Peyer's patch (tissue), 4 donors: ENCODE measurements at regions not wholly inside any gene's neighbourhood (a gene's known extent, or its start where the extent isn't known, plus 50 kb on each side); places are given as distances from the start of the nearest gene placed in this dataset.

Experiments
- DNase-seq, 3 donors: peaks; one replicate each; pipeline ENCODE4 v3.0.0-alpha.2; 2017 to 2019
- H3K27ac ChIP-seq, 4 donors: fragments of 200-600 bp; sonication (generic); one replicate each; pipeline ENCODE4 v1.5.1; 2016 to 2019
- H3K27me3 ChIP-seq, 2 donors: fragments of 200-600 bp; sonication (generic); one replicate each; pipeline ENCODE4 v1.5.1; 2019
- H3K36me3 ChIP-seq, 3 donors: fragments of 200-600 bp; sonication (generic); one replicate each; pipeline ENCODE4 v1.5.1; 2016 to 2019
- H3K4me1 ChIP-seq, 4 donors: fragments of 200-600 bp; sonication (generic); one replicate each; pipeline ENCODE4 v1.5.1; 2016 to 2019
- H3K4me3 ChIP-seq, 4 donors: fragments of 200-600 bp; sonication (generic); 1 replicate in 3 of 4; 2 replicates in 1 of 4; pipeline ENCODE4 v1.5.1; 2016 to 2019; ENCODE audit warnings: mild to moderate bottlenecking in 1 of 4
- H3K9me3 ChIP-seq, 4 donors: fragments of 200-600 bp; sonication (generic); one replicate each; pipeline ENCODE4 v1.5.1; 2016 to 2019; ENCODE audit warnings: mild to moderate bottlenecking in 1 of 4
- CTCF ChIP-seq, 6 experiments: fragments of 450-650 bp in 4 of 6; fragments of 200-600 bp in 2 of 6; sonication (generic) in 1 of 6; IDR thresholded peaks; one replicate each; pipeline ENCODE4 v1.5.1; 2017 to 2019; ENCODE audit warnings: antibody characterized with exemption in 6 of 6, mild to moderate bottlenecking in 3 of 6, moderate library complexity in 1 of 6
- POLR2A ChIP-seq, 2 donors: fragments of 450-650 bp; IDR thresholded peaks; one replicate each; pipeline ENCODE4 v1.5.1; 2017; ENCODE audit warnings: antibody characterized with exemption in 2 of 2, mild to moderate bottlenecking in 2 of 2, moderate library complexity in 2 of 2

- no peaks in the 10 kb centered on the region for H3K36me3 ChIP-seq
These were observed 237.9 kb downstream of the SNRPN start for GRCh38 chr15:25192651-25193050.

DNA sequence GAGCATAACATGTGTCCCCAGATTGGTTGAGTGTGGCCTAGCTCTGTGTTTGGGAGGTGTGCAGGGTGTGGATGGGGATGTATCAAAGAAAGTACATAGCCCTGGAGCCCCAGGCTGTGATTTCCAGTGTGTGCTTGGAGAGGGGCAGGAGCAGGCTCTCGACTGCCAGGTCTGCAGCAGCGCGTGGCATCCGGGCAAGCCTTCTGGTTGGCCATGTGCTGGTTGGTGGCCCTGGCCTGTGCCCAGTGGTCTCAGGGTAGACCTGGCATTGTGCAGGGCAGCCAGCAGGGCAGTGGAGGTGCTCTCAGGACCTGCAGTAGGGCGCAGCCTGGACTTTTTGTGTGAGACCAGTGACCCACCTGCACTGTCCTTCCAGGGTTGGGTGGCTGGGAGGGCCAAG lies 231.5 kb downstream of the UBE3A start:
- no peak for DNase-seq
- no peak overlapping the region for H3K27ac ChIP-seq
- no peaks in the 10 kb centered on the region for H3K4me1 ChIP-seq
- peaks cover 0 to 12% (median 5%) of the 10 kb centered on the region in 4 donors for H3K9me3 ChIP-seq
- no peaks in the 10 kb centered on the region for H3K36me3 ChIP-seq
- H3K27me3 ChIP-seq, result no peaks in the 10 kb centered on the region
- TF ChIP-seq CTCF (IDR thresholded peaks at IDR 0.05) (no peak), POLR2A (IDR thresholded peaks at IDR 0.05) (no peak)
- no peak overlapping the region for H3K4me3 ChIP-seq

More at GRCh38 chr15:25192651-25193050, 237.9 kb downstream of the SNRPN start:
- no peak for DNase-seq
- Histone ChIP-seq H3K27ac (no peak overlapping the region), H3K9me3 (peaks cover 0 to 16% (median 2%) of the 10 kb centered on the region in 4 donors), H3K27me3 (no peaks in the 10 kb centered on the region), H3K4me1 (no peaks in the 10 kb centered on the region), H3K4me3 (no peak overlapping the region)
- TF ChIP-seq CTCF (IDR thresholded peaks at IDR 0.05) (no peak), POLR2A (IDR thresholded peaks at IDR 0.05) (no peak)

GRCh38 chr15:25208735-25209134 lies 230.1 kb downstream of the UBE3A start:
- Histone ChIP-seq H3K27ac (no peak overlapping the region), H3K4me1 (no peaks in the 10 kb centered on the region), H3K36me3 (no peaks in the 10 kb centered on the region), H3K9me3 (peaks cover 0 to 9% (median 4%) of the 10 kb centered on the region in 4 donors), H3K27me3 (no peaks in the 10 kb centered on the region), H3K4me3 (no peak overlapping the region)
- TF ChIP-seq CTCF (IDR thresholded peaks at IDR 0.05), result no peak
- TF ChIP-seq POLR2A (IDR thresholded peaks at IDR 0.05), result no peak
- no peak for DNase-seq

DNA sequence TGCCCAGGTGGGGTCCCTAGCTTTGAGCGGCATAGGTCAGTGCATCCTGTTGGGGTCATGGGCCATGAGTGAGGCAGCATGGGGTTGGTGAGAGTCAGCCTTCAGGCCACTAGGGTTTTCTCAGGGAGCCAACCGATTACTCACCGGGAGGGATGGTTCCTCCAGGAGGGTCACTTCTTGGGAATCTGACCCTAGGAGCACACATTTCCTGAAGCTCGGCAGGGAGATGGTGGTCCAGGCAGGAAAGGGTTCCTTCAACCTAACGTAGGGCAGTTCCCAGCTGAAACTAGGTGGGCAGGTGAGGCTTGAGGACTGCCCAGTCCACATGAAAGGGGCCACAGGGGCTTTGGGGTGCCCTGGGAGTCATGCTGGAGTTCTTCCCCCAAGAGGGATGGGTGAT lies 218.0 kb downstream of the UBE3A start:
- no peak overlapping the region for H3K27ac ChIP-seq
- H3K36me3 ChIP-seq, result no peaks in the 10 kb centered on the region
- H3K4me3 ChIP-seq, result no peak overlapping the region
- H3K4me1 ChIP-seq, result no peaks in the 10 kb centered on the region
- no peak for TF ChIP-seq CTCF (IDR thresholded peaks at IDR 0.05)
- no peak for TF ChIP-seq POLR2A (IDR thresholded peaks at IDR 0.05)
- H3K27me3 ChIP-seq, result no peaks in the 10 kb centered on the region
- DNase-seq, result no peak
- H3K9me3 ChIP-seq, result peaks cover 0 to 4% (median 0%) of the 10 kb centered on the region in 4 donors

DNA sequence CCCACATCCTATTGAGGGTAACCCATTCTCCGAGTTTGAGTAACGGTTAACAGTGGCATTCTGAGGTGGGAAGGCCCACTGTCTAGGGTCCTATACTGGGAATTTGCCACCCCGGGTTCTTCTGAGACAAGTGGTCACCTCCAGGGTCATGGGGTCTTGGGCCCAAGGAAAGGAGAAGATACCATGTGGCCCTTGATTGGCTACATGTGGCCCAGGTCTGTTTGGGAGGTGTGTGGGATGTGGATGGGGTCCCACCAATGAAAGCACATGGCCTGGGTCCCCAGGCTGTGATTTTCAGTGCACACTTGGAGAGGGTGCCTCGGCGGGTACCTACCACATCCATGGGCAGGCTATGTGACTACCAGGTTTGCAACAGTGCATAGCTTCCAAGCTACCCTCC lies 214.4 kb downstream of the UBE3A start:
- Histone ChIP-seq H3K36me3 (no peaks in the 10 kb centered on the region), H3K27me3 (no peaks in the 10 kb centered on the region), H3K4me1 (no peaks in the 10 kb centered on the region), H3K27ac (no peak overlapping the region), H3K4me3 (no peak overlapping the region), H3K9me3 (peaks cover 0 to 6% (median 0%) of the 10 kb centered on the region in 4 donors)
- no peak for TF ChIP-seq POLR2A (IDR thresholded peaks at IDR 0.05)
- TF ChIP-seq CTCF (IDR thresholded peaks at IDR 0.05), result no peak
- DNase-seq, result no peak

DNA sequence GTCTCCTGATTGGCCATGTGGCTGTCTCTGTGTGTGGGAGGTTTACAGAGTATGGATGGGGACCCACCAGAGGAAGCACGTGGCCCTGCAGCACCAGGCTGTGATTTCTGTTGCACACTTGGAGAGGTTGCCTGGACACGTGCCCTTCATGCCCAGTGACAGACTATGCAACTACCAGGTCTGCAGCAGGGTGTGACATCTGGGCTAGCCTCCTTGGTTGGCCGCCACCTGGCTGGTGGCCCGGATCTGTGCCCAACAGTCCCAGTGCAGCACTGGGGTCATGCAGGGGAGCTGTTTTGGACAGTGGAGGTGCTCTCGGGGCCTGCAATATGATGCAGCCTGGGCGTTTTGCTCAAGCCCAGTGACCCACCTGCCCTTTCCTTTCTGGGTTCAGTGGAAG lies 212.5 kb downstream of the UBE3A start:
- DNase-seq, result no peak
- Histone ChIP-seq H3K9me3 (peaks cover 0 to 11% (median 4%) of the 10 kb centered on the region in 4 donors), H3K27me3 (no peaks in the 10 kb centered on the region), H3K27ac (no peak overlapping the region), H3K36me3 (no peaks in the 10 kb centered on the region), H3K4me1 (no peaks in the 10 kb centered on the region), H3K4me3 (no peak overlapping the region)
- TF ChIP-seq POLR2A (IDR thresholded peaks at IDR 0.05) (no peak), CTCF (IDR thresholded peaks at IDR 0.05) (no peak)
